Right lobe of liver (tissue), 4 donors: ENCODE measurements at regions not wholly inside any gene's neighbourhood (a gene's known extent, or its start where the extent isn't known, plus 50 kb on each side); places are given as distances from the start of the nearest gene placed in this dataset.

Source experiments
- POLR2A ChIP-seq: fragments of 450-650 bp; IDR thresholded peaks from one replicate; pipeline ENCODE4 v1.6.1; 2017; ENCODE audit warnings: antibody characterized with exemption, mild to moderate bottlenecking
- TF ChIP-seq, protein P1 (sequence below), 4 donors: fragments of 200-600 bp in 3 of 4; fragments of 450-650 bp in 1 of 4; IDR thresholded peaks; one replicate each; pipeline versions ENCODE4 v1.5.1 to v1.8.0; 2016 to 2022; ENCODE audit warnings: antibody characterized with exemption in 4 of 4, mild to moderate bottlenecking in 2 of 4
- donor health status: DM: no; HTN: no; CAD: no.
- donor health status: DM: no; HTN: no; CAD: no.
- donor health status: DM: no; HTN: yes; CAD: no.

DNA sequence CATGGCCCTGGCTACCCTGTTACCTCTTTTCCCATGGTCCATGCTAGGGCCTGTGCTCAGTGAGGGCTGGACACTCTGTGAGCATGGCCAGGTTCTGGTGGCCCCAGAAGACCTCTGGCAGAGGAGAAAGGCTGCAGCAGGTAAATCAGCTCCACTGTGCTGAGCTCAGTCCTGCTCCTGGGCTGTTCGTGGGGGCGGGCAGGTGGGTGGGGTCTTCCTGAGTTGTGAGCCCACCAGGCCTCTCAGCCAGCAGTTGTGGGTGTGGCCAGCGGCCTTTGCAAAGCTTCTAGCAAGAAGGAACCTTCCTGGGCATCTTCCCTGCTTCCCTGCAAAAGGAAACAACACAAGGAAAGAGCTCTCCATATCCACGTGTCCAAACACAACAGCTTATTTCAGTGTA, 85.3 kb upstream of the STX18 start:
- TF ChIP-seq, protein P1, sequence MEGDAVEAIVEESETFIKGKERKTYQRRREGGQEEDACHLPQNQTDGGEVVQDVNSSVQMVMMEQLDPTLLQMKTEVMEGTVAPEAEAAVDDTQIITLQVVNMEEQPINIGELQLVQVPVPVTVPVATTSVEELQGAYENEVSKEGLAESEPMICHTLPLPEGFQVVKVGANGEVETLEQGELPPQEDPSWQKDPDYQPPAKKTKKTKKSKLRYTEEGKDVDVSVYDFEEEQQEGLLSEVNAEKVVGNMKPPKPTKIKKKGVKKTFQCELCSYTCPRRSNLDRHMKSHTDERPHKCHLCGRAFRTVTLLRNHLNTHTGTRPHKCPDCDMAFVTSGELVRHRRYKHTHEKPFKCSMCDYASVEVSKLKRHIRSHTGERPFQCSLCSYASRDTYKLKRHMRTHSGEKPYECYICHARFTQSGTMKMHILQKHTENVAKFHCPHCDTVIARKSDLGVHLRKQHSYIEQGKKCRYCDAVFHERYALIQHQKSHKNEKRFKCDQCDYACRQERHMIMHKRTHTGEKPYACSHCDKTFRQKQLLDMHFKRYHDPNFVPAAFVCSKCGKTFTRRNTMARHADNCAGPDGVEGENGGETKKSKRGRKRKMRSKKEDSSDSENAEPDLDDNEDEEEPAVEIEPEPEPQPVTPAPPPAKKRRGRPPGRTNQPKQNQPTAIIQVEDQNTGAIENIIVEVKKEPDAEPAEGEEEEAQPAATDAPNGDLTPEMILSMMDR (IDR thresholded peaks at IDR 0.05) = no peak
- no peak for TF ChIP-seq POLR2A
